ENCODE measurements at regions not wholly inside any gene's neighbourhood (a gene's known extent, or its start where the extent isn't known, plus 50 kb on each side); places are given as distances from the start of the nearest gene placed in this dataset.

DNA sequence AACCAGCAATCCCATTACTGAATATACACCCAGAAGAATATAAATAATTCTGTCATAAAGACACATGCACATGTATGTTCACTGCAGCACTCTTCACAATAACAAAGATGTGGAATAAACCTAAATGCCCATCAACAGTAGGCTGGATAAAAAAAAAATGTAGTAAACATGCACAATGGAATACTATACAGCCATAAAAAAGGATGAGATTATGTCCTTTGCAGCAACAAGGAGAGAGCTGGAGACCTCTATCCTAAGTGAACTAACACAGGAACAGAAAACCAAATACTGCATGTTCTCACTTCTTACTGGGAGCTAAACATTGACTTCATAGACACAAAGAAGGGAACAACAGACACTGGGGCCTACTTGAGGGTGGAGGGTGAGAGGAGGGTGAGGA lies 2067.7 kb downstream of the ARAP2 start:
- no peak overlapping the region for H3K27ac ChIP-seq (ENCODE audit: low read depth in 2 of 2, low read length in 2 of 2)
- no peaks in the 10 kb centered on the region for H3K27me3 ChIP-seq (ENCODE audit: control insufficient read depth, insufficient read depth, low read length)
- no peaks in the 10 kb centered on the region for H3K36me3 ChIP-seq (ENCODE audit: control insufficient read depth in 2 of 3, insufficient read depth in 3 of 3, low read length in 3 of 3)
- no peaks in the 10 kb centered on the region for H3K9me3 ChIP-seq (ENCODE audit: control insufficient read depth in 2 of 3, insufficient read depth in 1 of 3, low read length in 3 of 3)
- TF ChIP-seq, protein P1, sequence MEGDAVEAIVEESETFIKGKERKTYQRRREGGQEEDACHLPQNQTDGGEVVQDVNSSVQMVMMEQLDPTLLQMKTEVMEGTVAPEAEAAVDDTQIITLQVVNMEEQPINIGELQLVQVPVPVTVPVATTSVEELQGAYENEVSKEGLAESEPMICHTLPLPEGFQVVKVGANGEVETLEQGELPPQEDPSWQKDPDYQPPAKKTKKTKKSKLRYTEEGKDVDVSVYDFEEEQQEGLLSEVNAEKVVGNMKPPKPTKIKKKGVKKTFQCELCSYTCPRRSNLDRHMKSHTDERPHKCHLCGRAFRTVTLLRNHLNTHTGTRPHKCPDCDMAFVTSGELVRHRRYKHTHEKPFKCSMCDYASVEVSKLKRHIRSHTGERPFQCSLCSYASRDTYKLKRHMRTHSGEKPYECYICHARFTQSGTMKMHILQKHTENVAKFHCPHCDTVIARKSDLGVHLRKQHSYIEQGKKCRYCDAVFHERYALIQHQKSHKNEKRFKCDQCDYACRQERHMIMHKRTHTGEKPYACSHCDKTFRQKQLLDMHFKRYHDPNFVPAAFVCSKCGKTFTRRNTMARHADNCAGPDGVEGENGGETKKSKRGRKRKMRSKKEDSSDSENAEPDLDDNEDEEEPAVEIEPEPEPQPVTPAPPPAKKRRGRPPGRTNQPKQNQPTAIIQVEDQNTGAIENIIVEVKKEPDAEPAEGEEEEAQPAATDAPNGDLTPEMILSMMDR (IDR thresholded peaks at IDR 0.05; ENCODE audit: borderline replicate concordance, extremely low read depth, insufficient read depth): no peak
- no peak overlapping the region for H3K4me3 ChIP-seq (ENCODE audit: low read length in 3 of 3)
- H3K4me1 ChIP-seq (ENCODE audit: control insufficient read depth in 2 of 3, insufficient read depth in 2 of 3, low read depth in 1 of 3, low read length in 3 of 3): no peaks in the 10 kb centered on the region
- intact Hi-C loops (cut with DNase I): no loop called here
- DNase-seq (no peak), FAIRE-seq (no peak)
- no peak overlapping the region for H3K9ac ChIP-seq (ENCODE audit: low read length in 3 of 3)

DNA sequence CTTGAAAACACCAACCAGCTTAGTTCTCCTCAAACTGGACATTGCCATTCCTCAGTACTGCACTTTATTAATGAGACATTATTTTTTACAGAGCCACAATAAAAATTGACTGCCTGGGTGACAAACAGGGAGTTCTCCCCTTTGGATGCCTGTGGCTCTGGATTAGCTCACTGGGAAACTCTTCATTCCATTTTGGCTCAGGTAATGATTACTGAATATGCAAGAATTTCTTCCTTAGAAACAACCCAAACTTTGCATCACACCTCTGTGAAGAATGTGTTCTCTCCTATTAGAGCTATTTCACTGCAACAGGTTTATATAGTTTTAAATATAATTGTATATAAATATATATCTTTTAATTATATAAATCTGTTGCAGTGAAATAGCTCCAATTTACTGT lies 2065.8 kb downstream of the ARAP2 start:
- intact Hi-C loops (cut with DNase I): no loop called here
- TF ChIP-seq, protein P1 (IDR thresholded peaks at IDR 0.05; ENCODE audit: borderline replicate concordance, extremely low read depth, insufficient read depth): no peak
- FAIRE-seq (no peak), DNase-seq (no peak)
- Histone ChIP-seq H3K4me1 (ENCODE audit: control insufficient read depth in 2 of 3, insufficient read depth in 2 of 3, low read depth in 1 of 3, low read length in 3 of 3) (no peaks in the 10 kb centered on the region), H3K9me3 (ENCODE audit: control insufficient read depth in 2 of 3, insufficient read depth in 1 of 3, low read length in 3 of 3) (no peaks in the 10 kb centered on the region), H3K4me3 (ENCODE audit: low read length in 3 of 3) (no peak overlapping the region), H3K9ac (ENCODE audit: low read length in 3 of 3) (no peak overlapping the region), H3K36me3 (ENCODE audit: control insufficient read depth in 2 of 3, insufficient read depth in 3 of 3, low read length in 3 of 3) (no peaks in the 10 kb centered on the region), H3K27ac (ENCODE audit: low read depth in 2 of 2, low read length in 2 of 2) (no peak overlapping the region), H3K27me3 (ENCODE audit: control insufficient read depth, insufficient read depth, low read length) (no peaks in the 10 kb centered on the region)

DNA sequence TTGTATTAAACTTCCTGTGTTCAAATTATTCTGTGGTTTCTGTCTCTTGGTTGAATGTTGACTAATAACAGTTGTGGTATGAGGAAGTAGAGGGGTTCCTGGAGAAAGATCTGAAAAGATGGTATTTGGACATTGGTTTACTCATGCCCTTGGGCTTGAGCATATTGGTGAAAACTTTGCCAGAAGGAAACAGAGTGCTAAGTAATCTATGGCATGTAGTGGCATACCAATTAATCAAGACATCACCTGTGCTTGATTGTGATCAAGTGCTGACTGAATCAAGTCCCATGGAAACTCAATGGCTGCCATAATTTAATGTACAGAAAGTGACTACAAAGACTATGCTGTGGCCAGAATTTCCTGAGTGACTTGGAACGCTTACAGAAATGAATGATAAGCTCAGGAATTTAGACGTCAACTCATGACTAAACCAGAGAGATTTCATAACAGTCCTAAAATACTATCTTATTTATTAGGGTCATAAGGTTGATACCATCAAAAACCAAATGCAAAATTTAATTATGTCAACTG lies 2062.9 kb downstream of the ARAP2 start:
- Histone ChIP-seq H3K27ac (ENCODE audit: low read depth in 2 of 2, low read length in 2 of 2) (no peak overlapping the region), H3K36me3 (ENCODE audit: control insufficient read depth in 2 of 3, insufficient read depth in 3 of 3, low read length in 3 of 3) (no peaks in the 10 kb centered on the region), H3K4me1 (ENCODE audit: control insufficient read depth in 2 of 3, insufficient read depth in 2 of 3, low read depth in 1 of 3, low read length in 3 of 3) (no peaks in the 10 kb centered on the region), H3K9ac (ENCODE audit: low read length in 3 of 3) (no peak overlapping the region), H3K9me3 (ENCODE audit: control insufficient read depth in 2 of 3, insufficient read depth in 1 of 3, low read length in 3 of 3) (no peaks in the 10 kb centered on the region), H3K4me3 (ENCODE audit: low read length in 3 of 3) (no peak overlapping the region), H3K27me3 (ENCODE audit: control insufficient read depth, insufficient read depth, low read length) (no peaks in the 10 kb centered on the region)
- FAIRE-seq (no peak), DNase-seq (no peak)
- intact Hi-C loops (cut with DNase I): no loop called here
- TF ChIP-seq, protein P1 (IDR thresholded peaks at IDR 0.05; ENCODE audit: borderline replicate concordance, extremely low read depth, insufficient read depth): no peak

DNA sequence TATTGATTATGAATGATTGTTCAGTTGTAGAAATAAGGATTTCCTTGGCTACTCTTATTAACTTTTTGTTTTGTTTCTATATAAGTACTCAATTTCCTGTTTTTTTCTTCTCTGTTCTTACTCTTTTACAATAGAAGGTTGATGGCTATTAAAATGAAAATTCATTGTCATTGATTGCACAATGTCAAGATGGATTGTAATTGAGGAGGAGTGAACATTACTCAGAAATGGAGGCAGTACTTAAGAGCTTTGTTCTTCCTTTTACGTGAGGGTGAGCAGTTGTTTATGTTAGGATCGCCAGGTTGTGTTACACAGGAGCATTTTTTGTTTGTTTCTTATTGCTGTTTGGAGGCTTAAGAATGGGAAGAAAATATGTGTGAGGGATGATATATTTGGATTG lies 2062.4 kb downstream of the ARAP2 start:
- intact Hi-C loops (cut with DNase I): no loop called here
- DNase-seq: no peak
- no peak overlapping the region for H3K27ac ChIP-seq (ENCODE audit: low read depth in 2 of 2, low read length in 2 of 2)
- H3K9ac ChIP-seq (ENCODE audit: low read length in 3 of 3): no peak overlapping the region
- no peak overlapping the region for H3K4me3 ChIP-seq (ENCODE audit: low read length in 3 of 3)
- no peaks in the 10 kb centered on the region for H3K27me3 ChIP-seq (ENCODE audit: control insufficient read depth, insufficient read depth, low read length)
- H3K9me3 ChIP-seq (ENCODE audit: control insufficient read depth in 2 of 3, insufficient read depth in 1 of 3, low read length in 3 of 3): no peaks in the 10 kb centered on the region
- TF ChIP-seq, protein P1 (IDR thresholded peaks at IDR 0.05; ENCODE audit: borderline replicate concordance, extremely low read depth, insufficient read depth): no peak
- no peaks in the 10 kb centered on the region for H3K4me1 ChIP-seq (ENCODE audit: control insufficient read depth in 2 of 3, insufficient read depth in 2 of 3, low read depth in 1 of 3, low read length in 3 of 3)
- H3K36me3 ChIP-seq (ENCODE audit: control insufficient read depth in 2 of 3, insufficient read depth in 3 of 3, low read length in 3 of 3): no peaks in the 10 kb centered on the region
- FAIRE-seq: no peak

Measured in kidney (tissue), 13 donors.